MM.1S (cell line): ENCODE measurements at regions not wholly inside any gene's neighbourhood (a gene's known extent, or its start where the extent isn't known, plus 50 kb on each side); places are given as distances from the start of the nearest gene placed in this dataset.

Experiments
- DNase-seq: peaks from one replicate; pipeline ENCODE4 v3.0.0-alpha.2; 2015
- H2AFZ ChIP-seq: fragments of 300-600 bp; sonication (generic); 2 replicates; pipeline ENCODE4 v1.6.0; 2016; ENCODE audit warnings: antibody characterized with exemption, low read length
- H3F3A ChIP-seq: fragments of 300-600 bp; sonication (generic); 2 replicates; pipeline ENCODE4 v1.6.1; 2016; ENCODE audit warnings: mild to moderate bottlenecking, antibody characterized with exemption, low read length, moderate library complexity, mixed read lengths; ENCODE audit not compliant: insufficient read depth
- H3K27ac ChIP-seq: fragments of 300-600 bp; sonication (generic); 2 replicates; pipeline ENCODE4 v1.5.1; 2016; ENCODE audit warnings: mild to moderate bottlenecking, low read length
- H3K27me3 ChIP-seq: fragments of 300-600 bp; sonication (generic); replicated peaks from 2 replicates; pipeline ENCODE4 v1.6.0; 2016; ENCODE audit warnings: low read length; ENCODE audit not compliant: insufficient read depth
- H3K36me3 ChIP-seq: fragments of 300-600 bp; sonication (generic); replicated peaks from 2 replicates; pipeline ENCODE4 v1.6.1; 2016; ENCODE audit warnings: mild to moderate bottlenecking, low read length, mixed read lengths; ENCODE audit not compliant: insufficient read depth
- H3K4me1 ChIP-seq: fragments of 300-600 bp; sonication (generic); 2 replicates; pipeline ENCODE4 v1.6.1; 2016; ENCODE audit warnings: low read length, mixed read lengths
- H3K4me2 ChIP-seq: fragments of 300-600 bp; sonication (generic); 2 replicates; pipeline ENCODE4 v1.6.0; 2016; ENCODE audit warnings: low read depth, low read length
- H3K4me3 ChIP-seq: fragments of 300-600 bp; sonication (generic); 2 replicates; pipeline ENCODE4 v1.5.1; 2016; ENCODE audit warnings: low read length, mixed read lengths
- H3K79me2 ChIP-seq: fragments of 300-600 bp; sonication (generic); 2 replicates; pipeline ENCODE4 v1.6.1; 2016; ENCODE audit warnings: mixed run types, low read length, mixed read lengths
- H3K9ac ChIP-seq: fragments of 300-600 bp; sonication (generic); 2 replicates; pipeline ENCODE4 v1.6.1; 2016; ENCODE audit warnings: low read length, mixed read lengths
- H3K9me2 ChIP-seq: fragments of 300-600 bp; sonication (generic); replicated peaks from 2 replicates; pipeline ENCODE4 v1.6.1; 2016; ENCODE audit warnings: mild to moderate bottlenecking, low read length, mixed read lengths; ENCODE audit not compliant: insufficient read depth
- H3K9me3 ChIP-seq: fragments of 300-600 bp; sonication (generic); replicated peaks from 2 replicates; pipeline ENCODE4 v1.6.1; 2016; ENCODE audit warnings: mild to moderate bottlenecking, low read length, mixed read lengths; ENCODE audit not compliant: insufficient read depth
- H4K20me1 ChIP-seq: fragments of 300-600 bp; sonication (generic); 2 replicates; pipeline ENCODE4 v1.6.1; 2016; ENCODE audit warnings: mild to moderate bottlenecking, low read length, moderate library complexity, mixed read lengths; ENCODE audit not compliant: insufficient read depth
- CTCF ChIP-seq: fragments of 300-600 bp; sonication (generic); IDR thresholded peaks from 2 replicates; pipeline ENCODE4 v1.5.1; 2016; ENCODE audit warnings: antibody characterized with exemption, low read length, mixed read lengths
- EZH2 ChIP-seq: fragments of 300-600 bp; sonication (generic); optimal IDR thresholded peaks from 2 replicates; pipeline ENCODE3; 2017; ENCODE audit warnings: low read depth, mild to moderate bottlenecking, antibody characterized with exemption, low read length, mixed read lengths
- EZH2phosphoT487 ChIP-seq: fragments of 300-600 bp; sonication (generic); IDR thresholded peaks from 2 replicates; pipeline ENCODE4 v1.6.1; 2018; ENCODE audit warnings: antibody characterized with exemption, low read length

- Histone ChIP-seq H3K4me3 (no peak overlapping the region), H3K4me1 (no peaks in the 10 kb centered on the region), H3K4me2 (no peak overlapping the region), H3K9me2 (no peaks in the 10 kb centered on the region), H3K36me3 (no peaks in the 10 kb centered on the region), H3K27ac (no peak overlapping the region), H4K20me1 (no peaks in the 10 kb centered on the region), H3F3A (no peaks in the 10 kb centered on the region), H3K27me3 (no peaks in the 10 kb centered on the region), H3K9ac (no peak overlapping the region), H3K9me3 (no peaks in the 10 kb centered on the region), H3K79me2 (no peaks in the 10 kb centered on the region), H2AFZ (no peak overlapping the region)
- TF ChIP-seq EZH2phosphoT487 (no peak), EZH2 (no peak), CTCF (no peak)
- no peak for DNase-seq
These were observed 133.8 kb upstream of the ATP6AP2 start for GRCh38 chrX:40446921-40447320.

GRCh38 chrX:40445691-40446090 is 135.1 kb upstream of the ATP6AP2 start:
- no peaks in the 10 kb centered on the region for H3K4me1 ChIP-seq
- no peak overlapping the region for H3K4me3 ChIP-seq
- no peak overlapping the region for H2AFZ ChIP-seq
- H4K20me1 ChIP-seq, result no peaks in the 10 kb centered on the region
- H3K27me3 ChIP-seq, result no peaks in the 10 kb centered on the region
- no peak overlapping the region for H3K9ac ChIP-seq
- no peak for TF ChIP-seq EZH2
- H3K9me3 ChIP-seq, result no peaks in the 10 kb centered on the region
- no peaks in the 10 kb centered on the region for H3K9me2 ChIP-seq
- H3K4me2 ChIP-seq, result no peak overlapping the region
- H3K79me2 ChIP-seq, result no peaks in the 10 kb centered on the region
- no peak for DNase-seq
- no peaks in the 10 kb centered on the region for H3F3A ChIP-seq
- H3K27ac ChIP-seq, result no peak overlapping the region
- H3K36me3 ChIP-seq, result no peaks in the 10 kb centered on the region

- Histone ChIP-seq H3K9me2 (no peaks in the 10 kb centered on the region), H3K27me3 (no peaks in the 10 kb centered on the region), H3K4me3 (no peak overlapping the region), H3K36me3 (no peaks in the 10 kb centered on the region), H3K9me3 (no peaks in the 10 kb centered on the region), H3K79me2 (no peaks in the 10 kb centered on the region), H3K9ac (no peak overlapping the region), H2AFZ (no peak overlapping the region), H4K20me1 (no peaks in the 10 kb centered on the region), H3K4me2 (no peak overlapping the region), H3K4me1 (no peaks in the 10 kb centered on the region), H3K27ac (no peak overlapping the region), H3F3A (no peaks in the 10 kb centered on the region)
- TF ChIP-seq CTCF (no peak), EZH2phosphoT487 (no peak), EZH2 (no peak)
- DNase-seq, result no peak
These were observed 135.8 kb upstream of the ATP6AP2 start for GRCh38 chrX:40444798-40445496.

GRCh38 chrX:40444133-40444532 is 136.6 kb upstream of the ATP6AP2 start:
- H3K4me2 ChIP-seq, result no peak overlapping the region
- no peaks in the 10 kb centered on the region for H3K9me3 ChIP-seq
- no peaks in the 10 kb centered on the region for H4K20me1 ChIP-seq
- TF ChIP-seq EZH2, result no peak
- no peak for TF ChIP-seq EZH2phosphoT487
- TF ChIP-seq CTCF, result no peak
- no peaks in the 10 kb centered on the region for H3K9me2 ChIP-seq
- no peak overlapping the region for H2AFZ ChIP-seq
- no peak for DNase-seq
- no peaks in the 10 kb centered on the region for H3F3A ChIP-seq
- no peaks in the 10 kb centered on the region for H3K79me2 ChIP-seq
- no peaks in the 10 kb centered on the region for H3K36me3 ChIP-seq
- H3K27me3 ChIP-seq, result no peaks in the 10 kb centered on the region
- H3K4me1 ChIP-seq, result no peaks in the 10 kb centered on the region
- H3K27ac ChIP-seq, result no peak overlapping the region
- H3K4me3 ChIP-seq, result no peak overlapping the region
- no peak overlapping the region for H3K9ac ChIP-seq
